H4 (cell line): ENCODE measurements at regions not wholly inside any gene's neighbourhood (a gene's known extent, or its start where the extent isn't known, plus 50 kb on each side); places are given as distances from the start of the nearest gene placed in this dataset.
A peak's percentile ranks its signal among the peaks of the same experiment; 100 is the strongest.

Experiments used
- DNase-seq: peaks from one replicate; pipeline ENCODE4 v3.0.0-alpha.2; 2015; ENCODE audit warnings: low spot score

DNA sequence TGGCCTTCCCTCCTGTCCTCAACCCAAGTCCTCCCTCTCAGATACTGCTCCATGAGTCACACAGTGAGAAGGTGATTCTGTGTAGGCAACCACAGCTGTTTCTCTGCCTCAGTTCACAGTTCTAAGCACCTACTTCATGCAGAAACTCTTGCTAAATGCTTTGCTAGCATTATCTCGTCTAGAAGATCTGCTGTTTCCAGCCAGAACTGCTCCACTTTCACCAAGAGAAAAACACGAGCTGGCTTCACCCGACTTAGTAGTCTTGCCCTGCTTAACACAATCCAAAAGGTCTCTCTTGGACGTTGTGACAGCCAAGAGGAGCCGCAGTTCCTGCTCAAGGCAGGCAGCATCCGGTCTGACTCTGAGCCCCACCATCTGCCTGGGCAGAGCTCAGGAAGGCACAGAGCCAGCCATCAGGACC is 272.1 kb downstream of the UACA start:
- DNase-seq = no peak

DNA sequence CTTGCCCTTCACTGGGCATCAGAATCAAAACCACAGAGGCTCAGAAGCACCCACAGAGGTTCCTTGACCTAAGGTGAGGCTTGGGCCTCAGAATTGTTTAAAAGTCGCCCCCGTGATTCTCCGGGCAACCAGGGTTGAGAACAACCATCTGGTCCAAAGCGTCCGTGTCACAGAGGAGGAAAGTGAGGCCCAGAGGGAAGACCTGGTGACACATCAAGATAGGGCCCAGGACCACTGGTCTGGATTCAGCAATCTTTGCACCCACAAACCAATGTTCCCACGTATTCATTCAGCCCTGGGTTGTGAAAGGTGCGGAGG is 272.6 kb downstream of the UACA start:
- DNase-seq = no peak

DNA sequence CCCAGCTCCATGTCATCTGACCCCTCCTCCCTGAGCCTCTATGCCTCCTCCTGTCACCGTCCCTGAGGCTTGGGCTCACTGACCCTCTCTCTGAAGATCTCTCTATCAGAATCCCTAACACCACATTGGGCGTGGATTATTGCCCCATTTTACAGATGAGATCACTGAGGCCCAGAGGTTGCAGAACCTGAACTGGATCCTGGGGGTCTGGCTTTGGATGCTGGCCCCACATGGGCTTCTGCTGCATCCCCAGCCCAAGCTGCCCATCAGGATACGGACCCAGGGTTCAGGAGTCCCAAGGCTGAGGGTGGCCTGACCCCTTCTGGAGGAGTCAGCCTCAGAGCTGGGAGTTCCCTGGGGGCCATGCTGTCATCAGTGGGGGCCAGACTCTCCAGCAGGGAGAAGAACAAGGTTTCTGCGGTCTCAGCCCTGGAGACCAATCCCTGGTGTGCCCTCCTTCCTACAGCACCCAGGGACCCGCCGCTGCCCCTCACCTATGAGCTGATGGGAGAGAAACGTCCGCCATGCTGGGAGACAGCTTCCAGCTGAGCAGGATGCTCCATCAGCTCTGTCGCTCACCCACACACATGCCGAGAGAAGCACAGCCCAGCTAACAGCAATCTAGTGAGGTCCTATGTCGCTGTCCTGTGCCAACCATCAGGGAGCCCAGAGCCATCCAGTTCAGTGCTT is 273.1 kb downstream of the UACA start:
- DNase-seq = no peak

DNA sequence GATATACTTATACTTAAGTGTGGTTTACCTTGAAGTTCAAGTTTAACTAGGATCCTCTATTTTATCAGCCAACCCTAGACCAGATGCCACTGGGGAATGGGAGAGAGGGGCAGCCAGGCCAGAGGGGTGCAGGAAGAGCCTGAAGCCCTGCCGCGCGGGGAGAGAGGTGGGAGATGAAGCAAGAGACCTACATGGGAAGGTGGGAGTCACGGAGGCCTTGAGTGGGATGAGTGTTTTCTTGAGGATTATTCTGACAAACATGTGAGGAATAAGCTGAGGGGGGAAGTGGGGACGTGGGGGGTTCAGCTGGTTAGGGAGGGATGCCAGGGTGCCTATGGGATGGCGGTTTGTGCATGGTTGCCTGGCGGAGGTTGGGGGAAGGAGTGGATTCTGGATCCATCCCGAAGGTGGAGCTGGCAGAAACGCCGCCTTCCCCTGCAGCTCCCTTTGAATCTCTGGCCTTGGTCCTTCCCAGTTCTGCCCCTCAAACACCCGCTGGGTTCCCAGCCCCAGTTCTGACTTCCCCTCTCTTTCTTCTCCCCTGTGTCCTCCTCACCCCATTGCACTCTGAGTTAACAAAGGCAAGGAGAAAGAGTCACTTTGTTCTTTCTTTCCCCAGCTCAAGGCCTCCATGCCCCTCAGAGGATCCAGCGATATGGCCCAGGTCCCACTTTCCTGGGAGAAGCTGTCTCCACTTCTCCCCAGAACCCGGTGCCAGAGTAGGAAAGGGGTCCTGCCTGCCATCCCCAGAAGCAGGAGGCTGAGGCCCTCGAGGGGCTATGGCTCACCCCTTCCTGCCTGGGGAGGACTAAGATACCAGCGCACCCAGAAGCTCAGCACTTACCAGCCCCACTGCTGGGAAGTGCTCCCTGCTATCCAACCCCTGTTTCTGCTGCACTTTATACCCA is 274.2 kb downstream of the UACA start:
- no peak for DNase-seq

DNA sequence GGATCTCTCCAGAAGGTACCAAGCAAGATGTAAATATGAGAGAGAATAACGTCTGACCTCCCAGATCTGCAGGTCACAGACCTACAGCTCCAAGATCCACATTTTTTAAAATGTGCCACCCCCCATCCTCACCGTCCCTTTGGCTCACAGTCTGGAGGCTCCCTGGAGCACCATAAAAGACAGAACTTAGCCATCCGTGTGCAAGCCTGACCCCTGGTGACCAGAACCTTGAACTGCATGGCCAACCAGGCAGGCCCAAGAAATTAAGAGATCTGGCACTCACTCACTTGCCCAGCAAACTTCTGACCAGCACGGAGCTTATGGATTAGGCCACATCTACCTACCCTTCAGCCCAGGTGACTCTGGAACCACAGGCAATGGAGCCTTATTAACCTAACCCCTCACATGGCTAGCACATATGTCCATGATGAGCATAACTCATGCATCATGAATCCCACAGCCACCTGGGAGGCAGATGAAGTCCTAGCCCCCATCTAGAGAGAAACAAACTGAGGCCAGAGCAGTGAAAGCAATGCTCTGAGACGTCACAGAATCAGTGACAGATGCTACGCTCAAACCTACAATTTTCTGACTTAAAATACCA is 275.3 kb downstream of the UACA start:
- DNase-seq = peak; percentile 73

DNA sequence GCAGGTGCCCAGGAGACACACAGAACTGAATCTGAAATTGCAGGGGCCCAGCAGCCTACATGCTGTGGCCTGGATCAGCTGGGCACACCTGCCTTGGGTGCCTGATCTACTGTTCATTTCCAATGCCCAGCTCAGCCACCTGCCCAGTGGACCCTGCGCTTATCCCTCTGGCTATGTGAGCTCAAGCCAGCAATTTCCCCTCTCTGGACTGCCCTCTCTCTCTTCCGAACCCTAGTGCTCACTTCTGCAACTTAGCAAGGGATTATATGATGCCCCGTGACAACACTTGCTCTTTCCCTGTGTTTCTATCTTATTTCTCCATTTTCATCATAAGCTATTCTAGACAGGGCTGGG is 276.0 kb downstream of the UACA start:
- DNase-seq = no peak

DNA sequence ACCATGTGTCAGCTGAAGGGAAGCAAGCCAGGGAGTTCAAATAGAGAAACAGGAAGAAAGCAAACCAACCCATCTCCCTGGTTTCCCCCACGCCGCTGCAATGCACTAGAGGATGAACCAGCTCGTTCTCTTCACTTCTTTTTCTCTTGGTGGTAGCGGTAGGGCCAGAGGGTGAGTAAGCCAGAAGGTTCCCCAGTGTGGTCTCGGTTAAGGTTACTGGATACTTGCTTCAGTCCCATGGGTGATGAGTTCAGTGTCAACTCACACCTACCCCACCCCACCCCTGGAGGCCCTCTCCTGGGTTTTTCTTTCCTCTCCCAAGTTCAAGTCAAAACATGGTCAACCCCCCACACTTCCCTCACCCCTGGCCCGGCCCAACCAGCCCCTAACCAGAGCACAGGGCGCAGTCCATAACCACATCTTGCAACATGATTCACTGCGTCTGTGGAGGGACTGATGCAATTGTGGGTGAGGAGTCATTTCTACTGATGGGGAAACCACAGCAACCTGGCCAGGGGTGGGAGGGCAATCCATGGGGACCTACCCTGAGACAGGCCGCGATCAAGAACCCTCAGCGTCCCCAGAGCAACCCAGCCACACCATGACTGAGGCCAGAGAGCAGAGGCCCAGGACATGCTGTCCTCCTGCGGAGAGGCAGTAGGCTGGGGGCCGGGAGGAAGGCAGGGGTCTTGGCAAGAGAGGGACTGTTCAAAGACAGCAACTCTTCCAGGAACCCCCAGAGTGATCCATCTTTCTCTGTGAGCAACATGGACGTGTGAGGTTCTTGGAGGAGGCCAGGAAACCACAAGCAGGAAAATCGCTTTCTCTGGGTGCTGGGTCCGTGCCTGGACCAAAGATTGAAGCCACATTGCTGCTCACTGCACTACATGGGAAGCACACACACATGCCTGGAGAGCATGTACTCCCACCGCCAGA is 276.6 kb downstream of the UACA start:
- DNase-seq = peak; percentile 88

DNA sequence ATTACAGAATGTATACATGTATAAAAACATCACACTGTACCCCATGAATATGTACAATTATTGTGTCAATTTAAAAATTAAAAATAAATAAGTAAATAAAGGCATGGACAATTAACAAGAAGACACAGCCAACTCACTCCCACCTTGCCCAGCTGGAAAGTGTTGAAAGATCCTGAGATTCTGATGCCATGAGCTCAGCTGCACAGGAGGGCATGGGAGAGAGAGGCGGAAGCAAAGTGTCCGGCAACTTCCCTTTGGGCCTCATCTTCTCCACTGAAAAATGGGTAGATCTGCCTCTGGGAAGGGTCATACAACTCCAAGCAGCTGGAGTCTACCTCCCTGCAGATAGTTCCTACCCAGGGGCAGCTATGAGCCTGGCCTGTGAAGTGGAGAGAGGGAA is 277.3 kb downstream of the UACA start:
- no peak for DNase-seq

DNA sequence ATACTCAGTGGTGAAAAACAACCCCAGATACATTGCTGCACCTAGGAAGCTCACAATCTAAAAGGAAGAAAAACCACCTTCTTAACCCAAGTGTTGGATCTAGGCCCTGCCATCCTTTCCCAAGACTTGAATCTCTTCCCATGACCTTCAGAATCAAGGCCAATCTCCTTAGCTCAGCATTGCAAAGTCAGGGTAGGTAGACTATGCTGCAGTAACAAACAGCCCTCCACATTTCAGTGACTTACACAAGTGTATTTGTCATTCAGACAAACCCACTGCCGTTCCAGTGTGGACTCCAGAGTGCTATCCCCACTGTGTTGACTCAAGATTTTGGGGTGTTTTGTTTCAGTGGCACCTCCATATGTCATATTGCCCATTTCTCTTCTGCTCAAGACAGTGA is 278.4 kb downstream of the UACA start:
- no peak for DNase-seq

DNA sequence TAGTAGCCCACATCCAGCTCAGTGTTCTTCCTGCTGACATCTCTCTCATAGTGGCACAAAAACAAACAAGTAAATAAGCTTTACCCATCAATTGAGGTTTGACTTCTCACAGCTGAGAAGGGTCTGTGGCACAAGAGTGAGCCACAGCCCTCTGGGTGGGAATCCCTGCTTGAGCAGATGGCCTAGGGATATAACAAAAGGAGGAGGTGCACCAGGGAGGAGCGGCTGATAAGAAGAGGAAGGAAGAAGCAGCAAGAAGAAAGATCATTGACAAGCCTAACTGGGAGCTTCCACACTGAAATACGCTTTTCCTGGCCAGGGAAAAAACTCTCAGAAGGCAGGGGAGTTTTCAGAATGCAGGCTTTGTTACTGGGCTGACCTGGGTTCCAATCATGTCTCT is 279.8 kb downstream of the UACA start:
- DNase-seq = no peak

DNA sequence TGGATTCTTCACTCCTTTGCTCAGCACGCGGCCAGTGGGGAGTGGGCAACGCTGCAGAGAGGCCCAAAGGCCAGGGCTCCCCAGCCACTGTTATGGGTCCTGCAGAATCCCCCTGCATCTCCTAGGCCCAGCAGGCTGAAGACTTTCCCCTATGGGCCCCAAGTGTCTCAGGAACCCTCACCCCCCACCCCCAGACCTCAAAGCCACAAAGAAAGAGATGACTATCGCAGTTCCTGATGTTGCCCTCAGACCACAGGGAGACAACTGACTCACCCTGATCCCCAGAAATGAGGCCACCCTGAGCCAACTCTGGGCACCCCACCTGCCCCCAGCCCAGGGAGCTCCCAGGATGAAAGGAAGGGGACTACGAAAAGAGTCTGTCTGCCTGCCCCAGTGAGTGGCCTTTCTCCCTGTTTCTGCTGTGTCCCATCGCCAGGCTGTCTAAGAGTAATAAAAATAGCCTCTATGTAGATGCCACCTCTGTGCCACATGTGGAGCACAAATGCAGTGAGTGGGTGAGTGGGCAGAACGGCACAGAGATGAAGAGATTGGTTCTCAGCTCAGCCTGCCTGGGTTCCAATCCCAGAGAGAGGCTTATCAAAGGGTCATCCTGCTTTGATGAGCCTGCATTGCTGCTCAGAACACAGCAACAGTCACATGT is 283.0 kb downstream of the UACA start:
- no peak for DNase-seq

DNA sequence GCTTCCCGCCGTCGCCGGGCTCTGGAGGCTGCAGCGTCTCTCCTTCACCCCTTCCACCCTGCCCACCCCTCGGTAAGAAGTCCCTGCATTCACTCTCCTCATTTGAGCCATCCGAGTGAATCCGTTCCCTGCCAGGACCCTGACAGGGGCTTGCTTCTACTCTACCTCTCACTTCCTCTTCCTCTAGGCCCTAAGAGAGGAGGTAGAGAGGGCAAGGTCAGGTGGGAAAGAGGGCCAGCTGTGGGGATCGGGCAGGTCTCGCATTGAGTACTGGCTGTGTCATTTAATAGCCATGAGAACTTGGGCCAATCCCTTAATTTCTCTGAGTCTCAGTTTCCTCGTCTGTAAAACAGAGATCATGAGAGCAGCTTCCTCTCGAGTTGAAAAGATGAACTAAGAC is 283.6 kb downstream of the UACA start:
- DNase-seq = no peak

DNA sequence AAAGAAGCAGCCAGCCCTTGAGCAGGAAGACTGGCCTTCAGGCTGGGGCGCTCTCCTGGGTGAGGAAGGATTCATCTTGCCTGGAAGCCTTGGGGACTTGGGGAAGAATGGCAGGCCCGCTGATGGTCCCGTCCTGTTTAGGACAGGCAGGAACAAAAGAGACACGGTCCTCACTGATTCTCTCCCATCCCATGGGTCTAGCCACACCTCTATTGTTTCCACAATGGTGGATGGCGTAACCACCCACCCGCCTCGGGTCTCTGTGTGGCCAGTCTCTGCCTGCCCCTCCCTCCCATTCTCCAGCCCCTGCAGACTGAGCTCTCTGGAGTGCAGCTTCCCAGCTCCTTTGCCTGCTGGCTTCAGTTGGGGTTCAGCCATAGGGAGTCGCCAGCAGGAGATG is 284.3 kb downstream of the UACA start:
- no peak for DNase-seq

DNA sequence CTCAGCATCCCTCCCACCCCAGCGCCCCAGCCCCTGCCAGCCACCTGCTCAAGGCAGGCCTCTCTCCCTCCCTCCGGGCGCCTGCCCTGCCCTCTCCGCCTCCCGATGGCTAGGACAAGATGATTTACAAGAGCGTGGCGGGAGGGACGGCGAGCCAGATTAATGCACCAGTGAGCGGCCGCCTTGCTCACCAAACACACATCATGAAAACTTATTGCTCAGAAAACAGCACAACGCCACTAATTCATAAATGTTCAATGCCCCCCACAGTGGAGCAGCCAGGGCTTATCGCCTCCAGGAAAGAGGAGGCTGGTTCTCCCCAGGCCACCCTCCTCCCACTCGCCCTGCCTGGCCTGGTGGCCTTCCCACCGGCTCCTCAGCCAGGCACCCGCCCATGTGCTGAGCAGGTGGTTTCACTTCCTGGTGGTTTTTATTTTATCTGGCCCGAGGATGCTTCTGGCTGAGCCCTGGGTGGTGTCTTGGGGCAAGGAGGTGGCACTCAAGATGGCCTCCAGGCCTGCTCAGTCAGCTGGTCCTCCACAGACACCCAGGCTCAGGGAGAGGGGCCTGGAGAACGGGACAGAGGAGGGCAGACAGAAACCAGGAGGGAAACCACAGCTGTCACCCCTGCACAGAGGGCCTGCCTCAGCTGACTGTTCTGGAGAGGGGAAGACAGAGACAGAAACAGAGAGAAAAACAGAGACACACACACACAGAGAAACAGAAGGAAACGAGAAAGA is 284.9 kb downstream of the UACA start:
- DNase-seq = no peak

DNA sequence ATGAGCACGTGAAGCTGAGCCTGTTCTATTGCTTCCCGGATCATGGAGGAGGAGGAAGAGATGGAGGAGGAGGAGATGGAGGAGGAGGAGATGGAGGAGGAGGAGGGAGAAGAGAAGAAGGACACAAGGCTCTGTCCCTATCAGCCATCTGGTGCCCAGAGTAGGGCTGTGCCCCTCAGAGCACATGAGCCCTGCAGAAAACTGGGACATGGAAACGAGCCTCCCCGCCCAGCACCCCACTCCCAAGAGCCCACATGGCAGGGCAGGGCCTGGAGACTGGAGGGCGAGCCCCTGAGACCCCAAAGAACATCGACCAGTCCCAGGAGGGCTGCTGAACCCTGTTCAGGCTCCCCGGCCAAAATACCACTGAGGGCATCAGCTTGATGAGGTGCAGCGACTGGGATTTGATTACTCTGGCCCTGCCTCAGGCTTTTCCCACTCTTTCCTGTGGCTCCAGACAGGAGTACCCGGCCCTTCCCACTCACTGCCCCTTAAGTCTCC is 285.6 kb downstream of the UACA start:
- no peak for DNase-seq

DNA sequence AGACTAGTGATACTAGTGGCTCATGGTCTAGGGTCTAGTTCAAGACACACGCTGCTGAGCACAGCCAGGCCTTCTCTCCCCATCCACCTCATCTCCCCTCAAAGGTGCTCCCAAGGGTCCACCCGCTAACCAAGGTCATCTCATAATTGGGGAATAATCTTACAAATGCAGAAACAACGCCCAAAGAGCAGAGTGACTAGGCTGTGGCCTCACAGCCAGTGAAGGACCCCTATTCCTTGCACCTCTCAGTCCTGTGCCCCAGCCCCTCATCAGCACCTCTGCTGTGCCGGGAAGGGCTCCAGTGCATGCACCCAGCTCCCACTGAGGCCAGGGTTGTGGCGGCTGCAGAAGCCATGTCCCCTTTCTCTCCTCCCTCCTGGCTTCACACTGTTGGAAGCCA is 286.9 kb downstream of the UACA start:
- DNase-seq = no peak

DNA sequence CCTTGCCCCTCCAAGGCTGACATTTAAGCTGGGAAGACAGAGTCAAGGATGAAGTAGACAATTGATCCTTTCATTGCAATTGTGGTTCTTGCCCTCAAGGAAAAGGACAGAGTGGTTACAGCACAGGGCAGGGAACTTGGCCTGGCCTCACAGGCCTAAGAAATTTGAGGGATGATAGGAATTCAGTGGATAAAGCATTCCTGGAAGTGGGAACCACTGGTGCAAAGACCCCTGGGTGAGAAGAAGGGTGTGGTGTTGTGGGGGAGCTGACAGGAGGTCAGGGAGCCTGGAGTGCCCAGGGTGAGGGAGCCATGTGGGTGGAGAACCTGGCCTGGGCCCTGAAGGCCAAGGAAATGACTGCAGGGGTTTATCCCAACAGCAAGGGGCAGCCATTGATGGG is 287.4 kb downstream of the UACA start:
- no peak for DNase-seq

DNA sequence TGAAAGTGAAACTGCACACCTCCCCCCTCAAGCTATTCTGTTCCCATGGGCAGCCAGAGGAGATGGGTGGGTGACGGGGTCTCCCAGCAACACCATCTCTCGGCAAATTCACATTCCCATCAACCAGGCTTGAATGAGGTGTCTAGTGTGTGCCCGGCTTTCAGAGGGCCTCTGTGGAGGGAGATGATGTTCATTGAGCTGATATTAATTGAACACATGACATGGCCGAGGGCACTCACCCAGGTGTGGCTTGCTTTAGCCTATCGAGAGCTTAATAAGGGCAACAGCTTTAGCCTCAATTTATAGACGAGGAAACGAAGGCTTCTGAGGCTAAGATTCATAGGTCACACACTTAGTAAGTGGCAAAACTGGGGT is 288.0 kb downstream of the UACA start:
- no peak for DNase-seq

DNA sequence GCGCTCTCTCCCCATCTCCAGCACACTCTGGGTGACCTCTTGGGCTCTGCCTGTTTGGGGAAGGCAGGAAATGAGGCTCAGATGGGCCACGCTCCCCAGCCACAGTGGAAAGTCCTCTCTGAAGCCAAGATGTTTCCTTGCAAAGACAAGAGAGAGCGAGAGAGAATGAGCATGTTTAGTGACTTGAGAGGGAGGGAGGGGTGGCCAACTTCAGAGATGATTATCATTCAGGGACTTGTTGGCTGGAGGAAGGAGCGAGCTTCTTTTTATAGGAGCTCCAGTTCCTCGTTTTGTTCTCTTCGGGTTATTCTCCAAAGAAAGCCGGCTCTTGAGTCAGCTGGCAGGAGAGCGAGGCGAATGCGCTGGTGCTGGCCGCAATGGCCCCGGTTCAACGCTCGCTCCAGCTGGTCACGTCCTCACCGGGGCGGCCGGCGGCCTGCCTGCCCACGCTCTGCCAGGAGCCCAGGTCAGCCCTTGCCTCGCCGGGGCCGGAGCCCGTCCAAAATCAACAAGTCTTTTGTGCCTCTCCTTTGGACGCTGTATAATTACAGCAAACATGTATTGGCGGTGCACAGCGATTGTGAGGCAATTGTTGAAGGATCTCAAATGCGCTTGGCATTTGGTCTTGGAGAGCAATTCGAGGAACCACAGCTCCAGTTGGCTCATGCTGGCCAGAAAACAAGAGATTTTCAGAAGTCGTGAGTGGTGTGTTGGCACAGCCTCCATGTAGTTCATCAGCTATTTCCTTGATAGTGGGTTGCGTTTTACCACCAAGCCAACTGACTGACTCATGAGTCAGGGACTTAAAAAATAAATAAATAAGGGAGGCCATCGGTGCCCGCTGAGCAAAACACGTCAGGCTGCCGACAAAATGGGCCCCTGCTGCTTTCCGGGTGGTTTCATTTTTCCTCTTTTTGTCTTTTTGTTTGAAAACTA is 288.6 kb downstream of the UACA start:
- DNase-seq = peak; percentile 99
